SK-N-SH (cell line): ENCODE measurements at regions not wholly inside any gene's neighbourhood (a gene's known extent, or its start where the extent isn't known, plus 50 kb on each side); places are given as distances from the start of the nearest gene placed in this dataset.

Source experiments
- CTCF ChIA-PET: fragments of 300-600, 350-600 bp; formaldehyde crosslinking; extraction: SDS; loops from one replicate; lab custom pipeline; 2021; lab: Yijun Ruan, JAX
- POLR2A ChIA-PET: fragments of 350-600 bp; sonication (Branson Sonifier 250); formaldehyde crosslinking; extraction: SDS; loops from one replicate; lab custom pipeline; 2020; ENCODE audit warnings: antibody characterized with exemption, inconsistent platforms; lab: Yijun Ruan, JAX
- DNase-seq: peaks from one replicate; pipeline ENCODE4 v3.0.0; 2012
- H2AFZ ChIP-seq: fragments of 200-600 bp; sonication (generic); 2 replicates; pipeline ENCODE4 v1.8.1; 2016; ENCODE audit warnings: antibody characterized with exemption, mild to moderate bottlenecking, low read depth
- H3F3A ChIP-seq: fragments of 200-600 bp; sonication (generic); replicated peaks from 2 replicates; pipeline ENCODE3; 2016; ENCODE audit warnings: antibody characterized with exemption, mild to moderate bottlenecking; ENCODE audit not compliant: insufficient read depth
- H3K27ac ChIP-seq, 2 experiments: fragments of 200-500 bp in 1 of 2; fragments of 200-600 bp in 1 of 2; sonication (Bioruptor generic) in 1 of 2; sonication (generic), shearing (Covaris generic) in 1 of 2; 2 replicates each; pipeline versions ENCODE4 v1.5.1 to v1.6.1; 2014 to 2016; ENCODE audit warnings: low read depth in 2 of 2, inconsistent platforms in 1 of 2, low read length in 1 of 2, mild to moderate bottlenecking in 1 of 2, mixed read lengths in 1 of 2
- H3K27me3 ChIP-seq: fragments of 200-600 bp; sonication (generic), shearing (Covaris generic); 2 replicates; pipeline ENCODE4 v1.6.1; 2016; ENCODE audit warnings: mixed run types; ENCODE audit not compliant: insufficient read depth
- H3K36me3 ChIP-seq, 2 experiments: fragments of 200-500 bp in 1 of 2; fragments of 200-600 bp in 1 of 2; sonication (Bioruptor generic) in 1 of 2; sonication (generic) in 1 of 2; replicated peaks in 1 of 2; 2 replicates each; pipeline versions ENCODE3 to v1.5.1; 2014 to 2016; ENCODE audit warnings: low read length in 1 of 2, mild to moderate bottlenecking in 1 of 2; ENCODE audit not compliant: insufficient read depth in 2 of 2, control insufficient read depth in 1 of 2
- H3K4me1 ChIP-seq, 2 experiments: fragments of 200-500 bp in 1 of 2; fragments of 200-600 bp in 1 of 2; sonication (Bioruptor generic) in 1 of 2; sonication (generic), shearing (Covaris generic) in 1 of 2; 2 replicates each; pipeline versions ENCODE4 v1.5.1 to v1.6.1; 2014 to 2016; ENCODE audit warnings: low read depth in 1 of 2, low read length in 1 of 2, mixed run types in 1 of 2; ENCODE audit not compliant: insufficient read depth in 2 of 2, control insufficient read depth in 1 of 2
- H3K4me2 ChIP-seq: fragments of 200-600 bp; sonication (generic), shearing (Covaris generic); 2 replicates; pipeline ENCODE4 v1.6.1; 2017; ENCODE audit warnings: mixed run types
- H3K4me3 ChIP-seq, 2 experiments: fragments of 200-500 bp in 1 of 2; fragments of 200-600 bp in 1 of 2; sonication (Bioruptor generic) in 1 of 2; sonication (generic), shearing (Covaris generic) in 1 of 2; 2 replicates each; pipeline versions ENCODE4 v1.5.1 to v1.8.1; 2014 to 2016; ENCODE audit warnings: low read depth in 2 of 2, inconsistent platforms in 1 of 2, low read length in 1 of 2, mild to moderate bottlenecking in 1 of 2, mixed read lengths in 1 of 2, moderate library complexity in 1 of 2
- H3K79me2 ChIP-seq: fragments of 200-600 bp; sonication (generic); 2 replicates; pipeline ENCODE4 v1.8.1; 2017; ENCODE audit warnings: mild to moderate bottlenecking; ENCODE audit not compliant: insufficient read depth
- H3K9ac ChIP-seq: fragments of 200-600 bp; sonication (generic); 2 replicates; pipeline ENCODE4 v1.6.1; 2017; ENCODE audit warnings: mixed run types
- H3K9me2 ChIP-seq: fragments of 200-600 bp; sonication (generic); 2 replicates; pipeline ENCODE4 v1.6.1; 2017; ENCODE audit warnings: mixed run types
- H3K9me3 ChIP-seq: fragments of 200-600 bp; sonication (generic); 2 replicates; pipeline ENCODE4 v1.6.1; 2017; ENCODE audit warnings: mixed run types, mild to moderate bottlenecking, moderate library complexity
- H4K20me1 ChIP-seq: fragments of 200-600 bp; sonication (generic); 2 replicates; pipeline ENCODE4 v1.6.1; 2017; ENCODE audit warnings: mild to moderate bottlenecking, mixed run types; ENCODE audit not compliant: insufficient read depth
- CTCF ChIP-seq: fragments of 200-600 bp; sonication (generic); IDR thresholded peaks from 2 replicates; pipeline ENCODE4 v1.6.1; 2017; ENCODE audit warnings: antibody characterized with exemption, mild to moderate bottlenecking, moderate library complexity
- ELF1 ChIP-seq: IDR thresholded peaks from 2 replicates; pipeline ENCODE4 v1.4.0; 2012
- JUND ChIP-seq: IDR thresholded peaks from 2 replicates; pipeline ENCODE4 v1.4.0; 2012
- MEF2A ChIP-seq: IDR thresholded peaks from 2 replicates; pipeline ENCODE4 v1.4.0; 2012; ENCODE audit warnings: low read depth, borderline replicate concordance
- MXI1 ChIP-seq: IDR thresholded peaks from 2 replicates; pipeline ENCODE4 v1.6.1; 2012; ENCODE audit warnings: mild to moderate bottlenecking, low read depth, low read length, improper control_type of control experiment
- SMC3 ChIP-seq: IDR thresholded peaks from 2 replicates; pipeline ENCODE4 v1.6.1; 2012; ENCODE audit warnings: low read depth, low read length, improper control_type of control experiment
- USF1 ChIP-seq: IDR thresholded peaks from 2 replicates; pipeline ENCODE4 v1.4.0; 2012; ENCODE audit warnings: low read depth, borderline replicate concordance
- ZBTB33 ChIP-seq: IDR thresholded peaks from 2 replicates; pipeline ENCODE4 v1.4.0; 2012; ENCODE audit warnings: low read depth, borderline replicate concordance

- no peak overlapping the region for H3K4me2 ChIP-seq
- no peak overlapping the region for H3K4me3 ChIP-seq
- TF ChIP-seq MEF2A (no peak), USF1 (no peak), CTCF (no peak)
- DNase-seq: no peak
- H3K9me2 ChIP-seq: no peaks in the 10 kb centered on the region; the same call in 1 of the 2 replicates
- H3K27ac ChIP-seq: no peak overlapping the region
- H3K9ac ChIP-seq: no peak overlapping the region
- H3F3A ChIP-seq: no peaks in the 10 kb centered on the region
- peak overlapping the region; percentile 4; the same call in 1 of the 2 replicates for H2AFZ ChIP-seq
- H4K20me1 ChIP-seq: no peaks in the 10 kb centered on the region
- POLR2A ChIA-PET: no interaction called here
- H3K36me3 ChIP-seq: no peaks in the 10 kb centered on the region
- no peaks in the 10 kb centered on the region for H3K79me2 ChIP-seq
- no peaks in the 10 kb centered on the region; a peak in 1 of 4 replicates for H3K4me1 ChIP-seq
- no peaks in the 10 kb centered on the region for H3K27me3 ChIP-seq
- CTCF ChIA-PET: no interaction called here
- H3K9me3 ChIP-seq: no peaks in the 10 kb centered on the region; the same call in 1 of the 2 replicates
Observed at GRCh38 chr13:65508745-65509144, 1721.4 kb downstream of the PCDH9 start.

- Histone ChIP-seq H3K4me1 (no peaks in the 10 kb centered on the region; a peak in 1 of 4 replicates), H3K4me2 (no peak overlapping the region), H3K27ac (no peak overlapping the region), H3K4me3 (no peak overlapping the region), H2AFZ (peak overlapping the region; percentile 4; the same call in 1 of the 2 replicates), H3K9me3 (no peaks in the 10 kb centered on the region; the same call in 1 of the 2 replicates), H3K27me3 (no peaks in the 10 kb centered on the region), H3K9me2 (no peaks in the 10 kb centered on the region; the same call in 1 of the 2 replicates), H3F3A (no peaks in the 10 kb centered on the region), H3K79me2 (no peaks in the 10 kb centered on the region), H3K36me3 (no peaks in the 10 kb centered on the region), H3K9ac (no peak overlapping the region), H4K20me1 (no peaks in the 10 kb centered on the region)
- DNase-seq: no peak
- TF ChIP-seq ZBTB33 (no peak), MXI1 (no peak), SMC3 (no peak), USF1 (no peak), ELF1 (no peak), JUND (no peak)
- POLR2A ChIA-PET: no interaction called here
- CTCF ChIA-PET: no interaction called here
Observed at GRCh38 chr13:65508338-65508737, 1721.8 kb downstream of the PCDH9 start.
